GM19351 (cell line): ENCODE measurements at regions not wholly inside any gene's neighbourhood (a gene's known extent, or its start where the extent isn't known, plus 50 kb on each side); places are given as distances from the start of the nearest gene placed in this dataset.
A peak's percentile ranks its signal among the peaks of the same experiment; 100 is the strongest.
"Not testable (repeated sequence)": the region's sequence is repeated elsewhere in the genome, so short reads cannot be mapped to it uniquely, and the experiment has no call there.

ENCODE experiments used
- ATAC-seq: cut with Tn5 transposase; IDR thresholded peaks from one replicate; pipeline ENCODE4 v1.9.1; 2021; ENCODE audit warnings: mild to moderate bottlenecking, moderate library complexity; ENCODE audit not compliant: unreplicated experiment

- not testable (repeated sequence) for ATAC-seq
These were observed 86.5 kb downstream of the XCL2 start for GRCh38 chr1:168457296-168457695.

- no peak for ATAC-seq
These were observed 88.0 kb downstream of the XCL2 start for GRCh38 chr1:168455764-168456163.

GRCh38 chr1:168454211-168454815, 89.5 kb downstream of the XCL2 start:
- no peak for ATAC-seq

GRCh38 chr1:168453056-168453455, 90.7 kb downstream of the XCL2 start:
- no peak for ATAC-seq

- no peak for ATAC-seq
These were observed 91.5 kb downstream of the XCL2 start for GRCh38 chr1:168452329-168452728.

GRCh38 chr1:168447871-168448270, 95.9 kb downstream of the XCL2 start:
- no peak for ATAC-seq

GRCh38 chr1:168446081-168446480, 97.7 kb downstream of the XCL2 start:
- no peak for ATAC-seq

- ATAC-seq: no peak
These were observed 99.9 kb downstream of the XCL2 start for GRCh38 chr1:168443899-168444298.

- ATAC-seq: no peak
These were observed 100.4 kb downstream of the XCL2 start for GRCh38 chr1:168443356-168443755.

GRCh38 chr1:168442931-168443330, 100.9 kb downstream of the XCL2 start:
- no peak for ATAC-seq

GRCh38 chr1:168441745-168442144, 102.1 kb downstream of the XCL2 start:
- ATAC-seq: no peak

GRCh38 chr1:168439456-168440375, 104.1 kb downstream of the XCL2 start:
- peak; percentile 84 for ATAC-seq

- no peak for ATAC-seq
These were observed 105.2 kb downstream of the XCL2 start for GRCh38 chr1:168438626-168439025.

- ATAC-seq: no peak
These were observed 106.0 kb downstream of the XCL2 start for GRCh38 chr1:168437821-168438220.

GRCh38 chr1:168435439-168435838, 108.4 kb downstream of the XCL2 start:
- no peak for ATAC-seq

- no peak for ATAC-seq
These were observed 110.6 kb downstream of the XCL2 start for GRCh38 chr1:168433238-168433637.

- ATAC-seq: no peak
These were observed 111.9 kb downstream of the XCL2 start for GRCh38 chr1:168431882-168432281.

- no peak for ATAC-seq
These were observed 113.5 kb downstream of the XCL2 start for GRCh38 chr1:168430321-168430720.

GRCh38 chr1:168428063-168428731, 115.6 kb downstream of the XCL2 start:
- no peak for ATAC-seq

GRCh38 chr1:168427051-168427450, 116.7 kb downstream of the XCL2 start:
- ATAC-seq: no peak

- no peak for ATAC-seq
These were observed 119.5 kb downstream of the XCL2 start for GRCh38 chr1:168424281-168424680.
